ENCODE measurements at regions not wholly inside any gene's neighbourhood (a gene's known extent, or its start where the extent isn't known, plus 50 kb on each side); places are given as distances from the start of the nearest gene placed in this dataset.

GRCh38 chr7:28270536-28270935, 89.9 kb upstream of the JAZF1 start:
- no peaks in the 10 kb centered on the region for H3K4me1 ChIP-seq (ENCODE audit: insufficient read depth)
- no peak overlapping the region for H3K27ac ChIP-seq (ENCODE audit: low read depth)
- no peak overlapping the region for H3K4me3 ChIP-seq (ENCODE audit: low read depth, low read length)
- no peak for DNase-seq (ENCODE audit: extremely low spot score)
- 97% methylated on average over 11 of the region's 11 CpGs for WGBS
- H3K36me3 ChIP-seq (ENCODE audit: insufficient read depth): no peaks in the 10 kb centered on the region

- 6% methylated on average over 9 of the region's 9 CpGs for WGBS
Observed at GRCh38 chr7:28272461-28272877, 91.9 kb upstream of the JAZF1 start.

GRCh38 chr7:28276298-28276697, 95.7 kb upstream of the JAZF1 start:
- no peak for DNase-seq (ENCODE audit: extremely low spot score)
- Histone ChIP-seq H3K27ac (ENCODE audit: low read depth) (no peak overlapping the region), H3K4me3 (ENCODE audit: low read depth, low read length) (no peak overlapping the region), H3K36me3 (ENCODE audit: insufficient read depth) (no peaks in the 10 kb centered on the region), H3K4me1 (ENCODE audit: insufficient read depth) (no peaks in the 10 kb centered on the region)
- 59% methylated on average over 3 of the region's 3 CpGs for WGBS

More at GRCh38 chr7:28272461-28272877, 91.9 kb upstream of the JAZF1 start:
- no peaks in the 10 kb centered on the region for H3K4me1 ChIP-seq (ENCODE audit: insufficient read depth)
- H3K4me3 ChIP-seq (ENCODE audit: low read depth, low read length): no peak overlapping the region
- DNase-seq (ENCODE audit: extremely low spot score): peak; percentile 25
- H3K36me3 ChIP-seq (ENCODE audit: insufficient read depth): no peaks in the 10 kb centered on the region
- no peak overlapping the region for H3K27ac ChIP-seq (ENCODE audit: low read depth)

GRCh38 chr7:28277364-28277763, 96.8 kb upstream of the JAZF1 start:
- Histone ChIP-seq H3K36me3 (ENCODE audit: insufficient read depth) (no peaks in the 10 kb centered on the region), H3K4me3 (ENCODE audit: low read depth, low read length) (no peak overlapping the region), H3K27ac (ENCODE audit: low read depth) (no peak overlapping the region), H3K4me1 (ENCODE audit: insufficient read depth) (no peaks in the 10 kb centered on the region)
- WGBS: 38% methylated on average over 1 of the region's 1 CpG
- no peak for DNase-seq (ENCODE audit: extremely low spot score)

- Histone ChIP-seq H3K36me3 (ENCODE audit: insufficient read depth) (no peaks in the 10 kb centered on the region), H3K4me3 (ENCODE audit: low read depth, low read length) (no peak overlapping the region), H3K4me1 (ENCODE audit: insufficient read depth) (no peaks in the 10 kb centered on the region), H3K27ac (ENCODE audit: low read depth) (no peak overlapping the region)
- DNase-seq (ENCODE audit: extremely low spot score): no peak
- WGBS: 87% methylated on average over 2 of the region's 2 CpGs
Observed at GRCh38 chr7:28277958-28278357, 97.4 kb upstream of the JAZF1 start.

- H3K36me3 ChIP-seq (ENCODE audit: insufficient read depth): no peaks in the 10 kb centered on the region
- no peak overlapping the region for H3K27ac ChIP-seq (ENCODE audit: low read depth)
- WGBS: 61% methylated on average over 3 of the region's 3 CpGs
- no peak for DNase-seq (ENCODE audit: extremely low spot score)
- no peak overlapping the region for H3K4me3 ChIP-seq (ENCODE audit: low read depth, low read length)
- no peaks in the 10 kb centered on the region for H3K4me1 ChIP-seq (ENCODE audit: insufficient read depth)
Observed at GRCh38 chr7:28280516-28280915, 99.9 kb upstream of the JAZF1 start.

GRCh38 chr7:28290496-28290895, 109.9 kb upstream of the JAZF1 start:
- H3K36me3 ChIP-seq (ENCODE audit: insufficient read depth): no peaks in the 10 kb centered on the region
- 92% methylated on average over 2 of the region's 2 CpGs for WGBS
- no peak overlapping the region for H3K4me3 ChIP-seq (ENCODE audit: low read depth, low read length)
- H3K27ac ChIP-seq (ENCODE audit: low read depth): no peak overlapping the region
- H3K4me1 ChIP-seq (ENCODE audit: insufficient read depth): no peaks in the 10 kb centered on the region
- no peak for DNase-seq (ENCODE audit: extremely low spot score)

- Histone ChIP-seq H3K4me1 (ENCODE audit: insufficient read depth) (no peaks in the 10 kb centered on the region), H3K36me3 (ENCODE audit: insufficient read depth) (no peaks in the 10 kb centered on the region), H3K4me3 (ENCODE audit: low read depth, low read length) (no peak overlapping the region), H3K27ac (ENCODE audit: low read depth) (no peak overlapping the region)
- no peak for DNase-seq (ENCODE audit: extremely low spot score)
- 69% methylated on average over 4 of the region's 4 CpGs for WGBS
Observed at GRCh38 chr7:28291559-28291958, 111.0 kb upstream of the JAZF1 start.

- DNase-seq (ENCODE audit: extremely low spot score): no peak
- Histone ChIP-seq H3K36me3 (ENCODE audit: insufficient read depth) (no peaks in the 10 kb centered on the region), H3K4me1 (ENCODE audit: insufficient read depth) (no peaks in the 10 kb centered on the region), H3K4me3 (ENCODE audit: low read depth, low read length) (no peak overlapping the region), H3K27ac (ENCODE audit: low read depth) (no peak overlapping the region)
- 74% methylated on average over 5 of the region's 5 CpGs for WGBS
Observed at GRCh38 chr7:28292834-28293526, 112.4 kb upstream of the JAZF1 start.

- Histone ChIP-seq H3K4me1 (ENCODE audit: insufficient read depth) (no peaks in the 10 kb centered on the region), H3K4me3 (ENCODE audit: low read depth, low read length) (no peak overlapping the region), H3K27ac (ENCODE audit: low read depth) (no peak overlapping the region), H3K36me3 (ENCODE audit: insufficient read depth) (no peaks in the 10 kb centered on the region)
- WGBS: 66% methylated on average over 1 of the region's 1 CpG
- DNase-seq (ENCODE audit: extremely low spot score): no peak
Observed at GRCh38 chr7:28293527-28293835, 112.9 kb upstream of the JAZF1 start.

GRCh38 chr7:28296571-28297483, 115.5 kb upstream of the CREB5 start:
- Histone ChIP-seq H3K36me3 (ENCODE audit: insufficient read depth) (no peaks in the 10 kb centered on the region), H3K4me3 (ENCODE audit: low read depth, low read length) (no peak overlapping the region), H3K27ac (ENCODE audit: low read depth) (no peak overlapping the region), H3K4me1 (ENCODE audit: insufficient read depth) (no peaks in the 10 kb centered on the region)
- no peak for DNase-seq (ENCODE audit: extremely low spot score)
- 64% methylated on average over 4 of the region's 4 CpGs for WGBS

GRCh38 chr7:28297801-28298459, 114.4 kb upstream of the CREB5 start:
- Histone ChIP-seq H3K4me1 (ENCODE audit: insufficient read depth) (no peaks in the 10 kb centered on the region), H3K27ac (ENCODE audit: low read depth) (no peak overlapping the region), H3K36me3 (ENCODE audit: insufficient read depth) (no peaks in the 10 kb centered on the region), H3K4me3 (ENCODE audit: low read depth, low read length) (no peak overlapping the region)
- 87% methylated on average over 4 of the region's 4 CpGs for WGBS
- DNase-seq (ENCODE audit: extremely low spot score): no peak

- no peak overlapping the region for H3K4me3 ChIP-seq (ENCODE audit: low read depth, low read length)
- H3K36me3 ChIP-seq (ENCODE audit: insufficient read depth): no peaks in the 10 kb centered on the region
- no peaks in the 10 kb centered on the region for H3K4me1 ChIP-seq (ENCODE audit: insufficient read depth)
- peak; percentile 35 for DNase-seq (ENCODE audit: extremely low spot score)
- WGBS: 29% methylated on average over 7 of the region's 7 CpGs
- no peak overlapping the region for H3K27ac ChIP-seq (ENCODE audit: low read depth)
Observed at GRCh38 chr7:28298870-28299518, 113.3 kb upstream of the CREB5 start.
